GM19463 (cell line): ENCODE measurements at regions not wholly inside any gene's neighbourhood (a gene's known extent, or its start where the extent isn't known, plus 50 kb on each side); places are given as distances from the start of the nearest gene placed in this dataset.

ENCODE experiments used
- ATAC-seq: cut with Tn5 transposase; IDR thresholded peaks from one replicate; pipeline ENCODE4 v1.9.1; 2021; ENCODE audit warnings: mild to moderate bottlenecking, moderate library complexity; ENCODE audit not compliant: unreplicated experiment

GRCh38 chr2:12502759-12503158 lies 214.0 kb upstream of the TRIB2 start:
- ATAC-seq = no peak

DNA sequence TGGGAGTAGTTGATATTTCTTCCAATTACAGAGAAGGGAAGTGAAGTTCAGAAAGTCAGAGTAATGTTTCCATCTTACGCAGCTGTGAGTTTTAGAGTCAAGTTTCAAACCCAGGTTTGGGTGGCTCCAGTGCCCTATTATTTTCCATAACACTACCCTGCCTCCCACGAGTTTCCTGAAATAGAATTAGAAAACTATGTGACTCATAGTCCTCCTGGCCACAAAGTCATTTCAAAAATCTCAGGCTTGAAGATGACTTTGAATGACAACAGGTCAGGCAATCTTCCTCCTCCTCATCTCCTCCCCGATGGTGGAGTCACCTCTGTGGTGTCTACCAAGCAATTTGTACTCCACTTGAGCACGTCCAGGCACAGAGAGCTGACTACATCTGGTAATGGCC lies 212.3 kb upstream of the TRIB2 start:
- peak; percentile 36 for ATAC-seq

- ATAC-seq = no peak
These were observed 209.9 kb upstream of the TRIB2 start for GRCh38 chr2:12506846-12507245.

DNA sequence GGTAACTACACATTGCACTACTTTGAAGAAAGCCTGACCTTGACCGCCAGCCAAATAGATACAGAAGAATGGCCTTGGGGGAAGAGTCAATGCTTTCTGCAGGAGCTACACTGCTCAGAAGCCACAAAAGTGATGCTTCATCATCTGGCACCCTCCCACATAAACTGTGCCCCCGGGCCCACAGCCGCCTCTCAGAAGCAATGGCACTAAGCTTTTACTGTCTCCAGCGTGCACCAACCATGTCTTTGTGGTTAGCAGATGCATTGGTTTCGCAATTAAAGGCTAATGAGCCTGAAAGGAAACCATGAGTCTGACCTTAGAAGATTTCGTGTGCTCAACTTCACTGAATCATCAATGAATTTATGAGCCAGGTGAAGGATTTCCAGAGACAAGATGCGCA lies 209.4 kb upstream of the TRIB2 start:
- peak; percentile 83 for ATAC-seq

- ATAC-seq = no peak
These were observed 206.7 kb upstream of the TRIB2 start for GRCh38 chr2:12510070-12510469.

GRCh38 chr2:12513339-12513738 lies 203.4 kb upstream of the TRIB2 start:
- ATAC-seq = no peak

DNA sequence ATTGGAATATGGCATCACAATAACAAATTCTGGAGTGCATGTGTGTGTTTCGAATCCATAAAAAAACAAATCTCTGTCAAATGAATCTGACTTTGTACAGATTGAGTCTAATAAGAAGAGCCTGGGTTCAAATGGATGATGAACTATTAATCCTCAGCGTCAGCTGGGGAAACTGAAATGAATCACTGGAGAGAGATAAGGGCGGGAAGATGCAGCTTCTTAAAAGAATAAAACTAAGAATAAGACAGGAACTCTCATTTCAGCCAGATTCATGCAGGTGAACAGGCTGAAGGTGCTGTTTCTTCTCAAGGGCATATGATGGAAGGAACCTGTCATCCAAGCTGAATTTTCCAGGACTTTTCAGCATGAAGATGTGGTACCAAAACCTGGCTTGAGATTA lies 202.6 kb upstream of the TRIB2 start:
- ATAC-seq = no peak

GRCh38 chr2:12514631-12515437 lies 201.9 kb upstream of the TRIB2 start:
- ATAC-seq = no peak

GRCh38 chr2:12515871-12516270 lies 200.9 kb upstream of the TRIB2 start:
- no peak for ATAC-seq

GRCh38 chr2:12533337-12534005 lies 183.3 kb upstream of the TRIB2 start:
- no peak for ATAC-seq

GRCh38 chr2:12534646-12535263 lies 182.0 kb upstream of the TRIB2 start:
- ATAC-seq = no peak

DNA sequence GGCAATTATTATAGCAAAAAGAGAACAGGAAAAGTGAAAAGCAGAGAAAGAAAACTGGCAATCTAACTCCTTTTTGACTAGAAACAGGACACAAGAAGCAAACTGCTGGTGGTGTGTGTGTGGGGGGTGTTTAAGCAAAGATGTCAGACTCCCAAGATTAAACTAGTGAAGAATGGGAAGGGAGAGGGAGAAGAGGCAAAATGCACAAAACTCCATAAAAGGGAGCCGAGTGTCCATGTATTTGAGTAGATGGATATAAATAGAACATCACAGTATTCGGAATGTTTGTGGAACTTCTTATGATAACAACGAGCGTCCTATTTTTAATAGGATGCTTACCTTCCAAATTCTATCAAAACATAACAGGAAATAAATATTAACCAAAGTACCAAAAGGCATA lies 179.8 kb upstream of the TRIB2 start:
- no peak for ATAC-seq

GRCh38 chr2:12538138-12538694 lies 178.5 kb upstream of the TRIB2 start:
- no peak for ATAC-seq

DNA sequence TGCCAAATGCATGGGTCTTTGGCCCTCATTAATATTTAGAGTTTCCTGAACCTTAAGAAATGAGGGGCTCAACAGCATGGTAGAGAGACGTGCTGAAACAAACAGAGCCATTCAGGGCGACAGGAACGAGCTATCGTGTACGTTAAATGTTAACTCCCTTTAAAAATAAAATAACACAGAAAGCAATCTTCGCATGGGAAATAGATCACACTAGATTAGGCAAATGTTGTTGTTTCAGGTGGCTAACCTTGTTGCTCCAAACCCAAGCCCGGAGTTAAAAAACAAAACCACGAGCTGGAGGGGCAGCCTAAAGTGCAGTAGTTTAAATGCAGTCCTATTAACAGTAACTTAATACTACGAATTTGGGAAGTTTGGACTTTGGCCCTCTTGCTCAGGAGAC lies 177.4 kb upstream of the TRIB2 start:
- ATAC-seq = no peak

DNA sequence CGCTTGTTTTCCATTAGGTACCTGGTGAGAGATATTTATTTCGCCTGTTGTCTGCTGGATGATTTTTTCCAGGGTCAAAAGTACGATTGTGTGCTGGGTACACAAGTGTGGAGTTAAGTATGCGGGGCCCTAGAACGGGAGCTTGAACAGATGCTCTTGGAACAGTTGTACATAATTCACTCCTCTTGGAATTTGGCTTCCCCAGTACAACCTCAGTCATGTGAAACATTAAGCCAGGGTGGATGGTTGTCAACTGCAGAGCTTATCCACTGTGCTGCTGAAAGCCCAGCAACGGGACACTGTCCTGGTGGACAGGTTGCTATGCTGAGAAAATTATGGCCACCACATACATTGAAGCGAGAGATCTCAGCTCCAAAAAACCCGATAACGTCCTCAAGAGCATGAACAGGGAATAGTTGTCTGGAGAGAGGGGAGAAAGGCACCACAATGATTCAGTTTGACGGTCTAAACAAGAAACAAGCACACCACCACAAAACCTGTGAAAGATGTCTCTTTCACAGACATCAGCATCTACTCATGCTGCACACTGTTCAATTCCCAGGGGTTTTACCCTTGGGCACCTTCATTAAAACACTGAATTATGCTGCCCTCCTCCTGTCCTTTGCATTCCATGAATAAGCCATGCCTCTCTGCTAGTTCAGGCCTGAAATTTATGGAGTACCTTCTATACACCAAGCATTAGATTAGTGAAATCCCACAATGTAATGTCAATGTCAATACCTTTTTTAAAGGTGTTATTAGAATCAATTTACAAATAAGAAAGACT lies 176.8 kb upstream of the TRIB2 start:
- ATAC-seq = no peak

GRCh38 chr2:12543076-12543977 lies 173.4 kb upstream of the TRIB2 start:
- ATAC-seq = no peak

DNA sequence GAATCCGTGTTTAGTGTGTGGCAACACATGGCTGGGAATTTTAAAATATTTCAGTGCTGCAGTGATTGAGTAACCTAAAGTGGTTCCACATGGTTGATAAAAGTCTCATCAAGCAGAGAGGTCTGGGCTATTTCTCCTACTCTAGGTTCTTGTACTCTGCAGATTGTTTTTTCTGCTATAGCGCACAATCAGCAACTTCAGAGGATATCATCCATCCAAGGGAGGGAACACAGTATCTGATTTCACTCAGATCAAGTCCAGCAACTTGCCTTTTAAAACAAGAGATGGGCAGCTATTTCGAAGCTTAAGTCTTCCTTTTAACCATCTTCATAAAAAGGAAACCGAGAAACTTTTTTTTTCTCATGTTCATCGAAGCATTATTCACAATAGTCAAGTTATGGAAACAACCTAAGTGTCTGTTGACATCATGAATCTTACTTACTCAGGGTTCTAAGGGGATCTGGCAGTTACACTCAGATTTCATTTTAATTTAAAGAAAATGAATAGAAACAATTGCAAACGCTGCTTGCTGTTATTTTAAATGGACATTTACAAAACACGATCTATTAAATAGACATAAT lies 172.7 kb upstream of the TRIB2 start:
- ATAC-seq = no peak

GRCh38 chr2:12547566-12548170 lies 169.1 kb upstream of the TRIB2 start:
- no peak for ATAC-seq

GRCh38 chr2:12548906-12549305 lies 167.8 kb upstream of the TRIB2 start:
- no peak for ATAC-seq
